ENCODE measurements at regions not wholly inside any gene's neighbourhood (a gene's known extent, or its start where the extent isn't known, plus 50 kb on each side); places are given as distances from the start of the nearest gene placed in this dataset.
"Not testable (repeated sequence)": the region's sequence is repeated elsewhere in the genome, so short reads cannot be mapped to it uniquely, and the experiment has no call there.

DNA sequence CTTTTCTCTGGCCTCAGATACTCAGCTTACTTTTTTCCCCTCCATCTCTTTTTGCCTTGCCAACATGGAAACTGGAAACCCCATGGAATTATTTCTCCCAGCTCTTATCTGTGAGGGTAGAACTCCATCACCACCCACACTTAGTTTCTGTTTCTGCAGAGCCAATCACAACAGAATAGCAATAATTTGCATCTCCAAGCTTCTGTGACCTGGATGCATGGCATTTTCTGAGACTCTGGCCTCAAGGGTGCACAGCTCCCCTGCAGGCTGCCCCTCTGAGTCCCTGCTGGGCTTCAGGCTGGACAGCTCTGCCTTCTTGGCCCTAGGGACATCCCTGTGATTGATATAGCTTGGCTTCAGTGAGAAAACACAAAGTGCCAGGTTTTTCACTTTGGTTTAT, 316.5 kb upstream of the FZD8 start:
- DNase-seq: not testable (repeated sequence)

DNA sequence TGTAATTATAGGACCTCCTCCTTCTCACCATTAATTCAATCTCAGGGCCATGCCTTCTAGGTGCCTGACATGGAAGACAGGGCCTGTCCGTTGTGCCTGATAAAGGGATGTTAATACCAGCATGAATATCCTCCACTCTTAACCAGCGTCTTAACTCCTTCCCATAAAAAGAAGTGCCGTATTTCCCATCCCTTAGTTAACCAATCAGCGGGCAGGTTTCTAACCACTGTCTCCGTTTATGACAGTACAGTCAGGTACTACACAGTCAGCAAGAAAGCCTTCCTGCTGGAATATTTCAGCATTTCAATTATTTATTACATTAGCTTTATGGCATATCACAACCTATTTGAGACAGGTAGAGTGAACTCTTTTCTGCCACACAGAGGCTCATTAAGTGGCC, 308.6 kb upstream of the FZD8 start:
- no peak for DNase-seq

DNA sequence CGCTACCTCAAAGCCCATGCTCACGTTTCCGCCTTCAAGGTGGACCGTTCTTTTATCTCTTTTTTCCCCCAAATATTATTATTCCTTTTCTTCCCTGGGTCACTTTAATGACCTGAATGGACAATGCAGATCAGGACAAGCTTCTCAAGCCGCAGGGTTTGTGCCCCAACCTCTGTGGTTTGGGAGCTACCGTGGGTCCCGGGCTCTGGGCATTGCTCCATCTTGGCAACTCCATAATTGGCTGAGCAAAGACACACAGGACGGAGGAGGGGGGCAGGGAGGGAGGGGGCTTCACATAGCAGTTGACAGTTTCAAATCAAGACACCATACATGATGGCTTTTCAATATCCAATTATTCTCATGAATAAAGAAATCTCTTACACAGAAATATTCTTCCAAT, 308.1 kb upstream of the FZD8 start:
- no peak for DNase-seq

DNA sequence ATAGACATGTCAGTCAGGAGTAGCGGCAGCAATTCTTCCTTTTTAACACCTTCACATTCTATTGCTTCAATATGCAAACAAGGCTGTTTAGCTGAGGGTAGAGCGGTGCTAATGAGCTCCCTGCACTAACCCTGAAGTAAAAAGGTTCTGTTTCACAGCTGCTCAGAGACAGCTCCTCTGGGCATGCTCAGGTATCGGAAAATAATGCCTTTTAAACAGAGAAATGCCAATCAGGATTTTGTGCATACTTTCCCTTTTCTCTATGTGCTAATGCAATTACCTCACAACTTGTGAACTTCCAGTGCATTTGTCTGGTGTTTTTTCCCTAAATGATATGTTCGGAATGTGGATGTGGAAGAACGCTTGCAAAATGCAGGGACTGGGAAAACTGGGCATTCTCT, 307.7 kb upstream of the FZD8 start:
- DNase-seq: no peak

DNA sequence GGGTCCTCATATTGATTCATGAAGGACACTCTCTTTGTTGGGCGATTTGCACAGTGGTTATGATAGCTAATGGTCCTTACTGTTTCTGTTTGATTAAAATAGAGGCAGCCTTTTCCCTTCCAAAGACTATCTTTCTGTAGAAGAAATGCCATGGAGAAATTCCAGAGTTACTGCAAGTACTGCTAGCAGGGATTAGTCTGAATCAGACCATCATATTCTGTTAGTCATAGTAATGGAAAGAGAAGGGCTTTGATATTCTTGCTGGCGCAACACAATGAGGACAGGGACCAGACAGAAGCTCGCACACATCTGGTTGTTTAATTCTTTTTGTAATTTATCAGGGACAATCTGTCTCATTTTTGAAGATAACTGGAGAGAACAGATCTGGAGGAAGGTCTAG, 304.5 kb upstream of the FZD8 start:
- DNase-seq: no peak

DNA sequence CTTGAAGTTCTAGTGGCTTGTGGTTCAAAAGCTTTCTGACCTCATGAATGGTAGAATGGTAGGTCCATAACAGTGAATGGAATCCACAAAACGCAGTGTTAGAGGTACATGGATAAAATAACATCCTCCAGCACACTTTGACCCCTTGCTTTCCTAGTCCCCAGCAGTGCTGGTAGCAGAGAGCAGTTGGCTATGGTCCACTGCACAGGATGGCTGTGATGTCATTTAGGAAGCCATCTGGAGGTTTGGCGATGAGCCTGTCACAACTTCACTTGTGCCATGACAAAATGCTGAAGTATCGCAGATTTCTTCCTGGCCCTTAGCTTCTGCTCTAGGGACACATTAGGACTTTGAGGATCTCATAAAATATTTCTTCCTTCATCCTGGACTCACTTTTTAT, 300.0 kb upstream of the FZD8 start:
- no peak for DNase-seq

DNA sequence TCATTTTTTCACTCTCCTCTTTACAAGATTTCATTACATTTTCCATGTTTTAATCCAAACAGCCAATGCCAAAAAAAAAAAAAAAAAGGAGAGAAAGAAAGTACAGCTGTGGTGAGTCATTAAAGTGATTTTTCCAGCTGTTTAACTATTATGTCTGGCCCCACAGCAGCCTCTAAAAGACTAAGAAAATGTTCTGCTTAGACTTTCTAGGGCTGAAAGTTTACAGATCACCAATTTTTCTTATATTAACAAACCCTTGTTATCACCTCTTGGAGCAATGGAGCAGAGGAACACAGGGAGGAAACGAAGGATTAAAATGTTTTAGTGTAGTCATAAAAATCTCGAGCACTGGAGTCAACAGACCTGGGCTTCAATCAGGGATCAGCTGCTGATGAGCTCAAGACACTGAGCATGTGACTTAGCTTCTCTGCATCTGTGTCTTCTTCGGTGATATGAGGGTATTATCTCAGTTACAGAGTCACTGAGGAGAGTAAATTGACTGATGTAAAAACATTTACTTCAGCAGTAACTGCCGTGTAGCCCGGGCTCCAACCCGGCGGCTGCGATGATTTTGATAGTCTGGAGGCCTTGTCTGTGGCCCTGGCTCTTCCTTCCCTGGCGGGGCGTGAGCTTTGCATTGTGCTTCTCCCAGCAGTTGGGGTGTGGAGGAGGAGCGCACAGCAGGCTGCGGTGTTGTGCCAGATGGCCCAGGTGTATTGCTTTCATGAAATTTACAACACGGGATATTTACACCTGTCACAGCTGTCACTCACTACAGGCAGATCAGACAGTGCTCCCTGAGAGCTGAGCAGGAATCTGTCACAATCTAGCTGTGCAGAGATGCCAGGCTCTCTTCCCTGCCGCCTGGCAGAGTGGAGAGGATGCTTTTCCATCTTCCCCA, 298.3 kb upstream of the FZD8 start:
- DNase-seq: no peak

DNA sequence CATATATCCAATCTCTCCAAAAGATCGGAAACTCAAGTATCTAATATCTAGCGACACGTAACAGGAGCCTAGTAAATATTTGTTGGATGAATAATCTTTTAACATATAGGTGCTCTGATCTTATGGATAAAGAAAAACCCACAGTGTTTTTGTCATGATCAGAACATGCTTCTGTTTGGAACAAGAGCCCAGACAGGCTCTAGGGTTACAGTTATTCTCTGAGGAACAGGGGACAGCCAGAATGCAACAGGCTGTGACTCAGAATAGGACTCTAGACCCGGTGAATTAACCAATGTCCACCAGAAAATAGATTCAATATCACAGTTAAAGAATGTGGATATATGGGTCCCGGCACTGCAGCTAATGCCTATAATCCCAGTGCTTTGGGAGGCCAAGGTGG, 296.1 kb upstream of the FZD8 start:
- no peak for DNase-seq

DNA sequence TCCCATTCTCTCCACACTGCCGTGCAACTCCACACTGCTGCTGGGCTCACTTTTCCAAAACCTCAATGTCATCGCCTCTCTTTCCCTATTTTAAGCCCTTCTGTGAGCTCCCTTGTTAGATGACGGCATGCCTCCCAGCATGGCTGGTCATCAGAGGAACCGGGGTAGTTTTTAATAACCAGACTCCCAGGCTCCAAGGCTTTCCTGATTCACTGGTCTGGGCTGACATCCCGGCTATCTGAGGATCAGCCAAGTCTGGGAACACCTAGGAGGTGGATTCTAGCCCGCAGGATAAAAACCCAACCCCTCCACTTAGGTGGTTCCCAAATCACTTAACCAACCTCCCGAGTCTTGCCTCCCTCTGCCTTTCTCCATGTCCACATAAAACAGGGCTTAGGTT, 295.4 kb upstream of the FZD8 start:
- DNase-seq: no peak

DNA sequence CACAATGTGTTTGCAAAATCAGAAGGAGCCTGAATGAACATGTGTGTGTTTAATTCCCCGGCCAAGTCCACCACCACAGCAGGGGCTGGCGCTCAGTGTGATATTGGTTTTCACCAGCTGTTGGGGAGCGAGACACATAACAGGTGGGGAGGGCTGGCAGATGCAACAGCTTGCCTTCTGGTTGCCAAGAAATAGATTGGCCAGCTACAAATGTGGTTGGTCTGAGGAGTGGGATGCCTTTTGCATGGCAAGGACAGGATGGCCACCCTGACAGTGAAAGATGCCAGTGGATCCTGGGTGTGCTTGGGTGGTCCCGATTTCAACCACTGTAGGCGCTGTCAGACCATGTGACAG, 292.5 kb upstream of the FZD8 start:
- DNase-seq: no peak

DNA sequence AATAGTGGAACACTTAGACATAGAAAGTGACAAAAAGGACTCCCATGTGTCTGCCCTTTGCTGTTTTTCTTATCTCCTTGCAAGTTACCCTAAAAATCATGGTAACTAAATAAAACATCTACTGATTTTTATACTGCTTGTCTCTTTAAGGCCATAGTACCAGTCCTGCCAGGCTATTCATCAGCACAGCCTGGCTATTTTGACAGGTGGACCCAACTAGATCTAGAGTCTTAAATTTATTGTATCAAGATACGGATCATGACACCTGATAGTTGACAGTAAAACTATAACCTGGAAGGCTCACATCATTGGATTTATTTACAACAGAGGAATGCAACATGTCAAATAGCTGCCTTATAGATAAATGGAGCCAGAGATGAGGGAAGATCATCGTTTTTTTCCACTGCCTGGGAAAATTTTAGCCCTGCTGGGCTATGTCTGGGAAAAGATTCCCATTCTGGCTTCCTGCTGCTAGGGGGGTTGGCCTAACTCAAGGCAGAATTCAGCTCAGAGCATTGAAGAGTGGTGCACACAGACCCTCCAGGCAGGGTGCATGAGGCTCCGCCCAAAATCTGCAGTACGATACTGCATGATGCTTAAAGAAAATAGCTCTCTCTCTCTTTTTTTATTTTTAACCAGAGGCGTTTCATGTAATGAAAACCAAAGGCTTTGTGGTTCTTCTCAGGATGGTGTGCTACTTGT, 292.0 kb upstream of the FZD8 start:
- DNase-seq: no peak

DNA sequence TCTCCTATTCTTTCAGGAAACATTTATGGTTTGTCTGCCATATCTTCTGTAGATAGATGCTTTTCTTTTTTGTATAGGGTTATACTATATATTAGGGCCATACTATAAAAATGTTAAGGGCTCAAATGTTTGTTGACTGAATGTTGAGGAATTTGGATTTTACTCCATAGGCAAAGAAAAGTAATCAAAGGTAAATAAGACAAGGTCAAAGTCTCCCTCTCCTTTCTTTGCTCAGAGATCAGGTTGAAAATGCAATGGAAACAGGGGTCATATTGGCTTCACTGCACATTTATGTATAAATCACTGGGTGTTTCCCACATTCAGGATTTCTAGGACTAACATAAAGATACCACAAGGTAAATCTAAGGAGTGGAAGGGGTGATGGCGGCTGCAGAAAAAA, 291.4 kb upstream of the FZD8 start:
- no peak for DNase-seq

DNA sequence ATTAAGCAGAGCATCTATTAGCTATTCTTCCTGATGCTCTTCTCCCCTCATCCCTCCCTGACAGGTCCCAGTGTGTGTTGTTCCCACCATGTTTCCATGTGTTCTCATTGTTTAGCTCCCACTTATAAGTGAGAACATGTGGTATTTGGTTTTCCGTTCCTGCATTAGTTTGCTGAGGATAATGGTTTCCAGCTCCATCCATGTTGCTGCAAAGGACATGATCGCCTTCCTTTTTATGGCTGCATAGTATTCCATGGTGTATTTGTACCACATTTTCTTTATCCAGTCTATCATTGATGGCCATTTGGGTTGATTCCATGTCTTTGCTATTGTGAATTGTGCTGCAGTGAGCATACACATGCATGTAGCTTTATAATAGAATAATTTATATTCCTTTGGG, 287.9 kb upstream of the FZD8 start:
- DNase-seq: not testable (repeated sequence)

DNA sequence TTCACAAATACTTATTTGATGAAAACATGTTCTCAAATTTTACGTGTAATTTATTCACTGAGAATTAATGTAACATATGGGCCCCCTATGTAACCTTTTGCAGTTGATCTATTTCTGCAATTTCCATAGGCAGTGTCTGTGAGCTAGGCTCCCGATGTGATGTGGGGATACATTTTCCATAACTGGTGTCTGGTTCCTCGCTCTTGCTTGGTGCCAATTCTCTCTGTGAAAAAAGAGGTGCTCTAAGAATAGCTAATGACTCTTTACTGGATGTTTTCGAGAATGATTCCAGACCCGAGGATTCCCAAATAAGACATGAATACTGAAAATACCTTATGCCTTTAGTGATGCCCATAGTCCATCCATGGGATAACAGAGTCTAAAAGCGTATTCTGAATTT, 286.7 kb upstream of the FZD8 start:
- no peak for DNase-seq

DNA sequence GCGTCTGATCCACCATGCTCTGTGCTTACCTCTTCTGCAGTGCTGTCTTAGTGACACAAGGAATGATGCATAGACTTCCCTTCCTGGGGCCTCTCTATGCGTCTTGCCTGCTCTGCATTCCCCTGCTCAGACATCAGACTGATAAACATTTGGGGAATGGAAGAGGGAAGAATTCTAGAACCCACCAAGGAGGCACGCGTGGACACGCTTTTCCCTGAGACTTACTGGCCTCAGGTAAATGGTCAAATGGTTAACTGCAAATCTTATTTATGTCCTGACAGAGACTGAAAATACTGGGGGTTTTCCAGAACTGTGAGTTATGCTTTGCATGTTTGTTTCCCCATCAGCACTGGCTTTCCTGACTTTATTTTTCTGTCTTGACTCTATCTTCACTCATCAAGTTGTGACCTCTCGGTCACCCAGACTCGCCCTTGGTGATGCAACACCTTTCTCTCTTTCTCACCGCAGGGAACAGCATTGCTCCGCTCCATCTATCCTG, 285.9 kb upstream of the FZD8 start:
- DNase-seq: no peak

DNA sequence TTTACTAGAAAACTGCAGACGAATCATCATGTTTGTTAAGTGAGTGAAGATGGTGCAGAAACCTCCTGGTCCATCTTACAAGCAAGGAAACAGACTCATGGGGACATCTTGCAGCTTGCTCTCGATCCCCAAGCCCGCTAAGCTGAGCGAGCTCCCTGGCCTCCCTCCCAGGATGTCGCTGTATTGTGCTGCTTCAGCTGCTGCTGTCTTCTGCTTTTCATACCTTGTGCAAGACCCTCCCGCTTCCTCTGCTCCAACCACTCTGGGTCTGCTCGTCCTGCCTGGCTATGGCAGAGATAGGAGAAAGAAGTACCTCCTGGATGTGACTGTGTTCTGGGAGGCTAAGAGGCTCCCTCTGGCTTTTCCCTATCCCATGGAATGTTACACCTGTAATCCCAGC, 285.2 kb upstream of the FZD8 start:
- no peak for DNase-seq

DNA sequence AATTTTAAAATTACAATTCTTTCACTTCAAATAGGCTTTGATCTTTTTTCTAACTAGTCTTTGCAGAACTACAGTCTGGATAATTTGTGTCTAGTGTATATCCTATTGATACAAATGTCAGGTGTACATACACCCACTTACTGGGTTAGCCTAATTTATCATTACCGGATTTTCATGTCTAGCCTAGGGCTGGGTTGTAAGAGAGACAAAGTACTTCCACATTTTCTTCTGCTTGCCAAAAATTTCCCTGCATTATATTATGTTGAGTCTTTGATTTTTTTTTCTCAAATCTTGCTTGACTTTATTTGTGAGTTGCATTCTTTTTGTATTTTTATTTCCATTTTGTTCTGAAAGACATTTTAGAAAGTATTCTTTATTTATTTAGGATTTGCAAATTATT, 284.8 kb upstream of the FZD8 start:
- DNase-seq: no peak

DNA sequence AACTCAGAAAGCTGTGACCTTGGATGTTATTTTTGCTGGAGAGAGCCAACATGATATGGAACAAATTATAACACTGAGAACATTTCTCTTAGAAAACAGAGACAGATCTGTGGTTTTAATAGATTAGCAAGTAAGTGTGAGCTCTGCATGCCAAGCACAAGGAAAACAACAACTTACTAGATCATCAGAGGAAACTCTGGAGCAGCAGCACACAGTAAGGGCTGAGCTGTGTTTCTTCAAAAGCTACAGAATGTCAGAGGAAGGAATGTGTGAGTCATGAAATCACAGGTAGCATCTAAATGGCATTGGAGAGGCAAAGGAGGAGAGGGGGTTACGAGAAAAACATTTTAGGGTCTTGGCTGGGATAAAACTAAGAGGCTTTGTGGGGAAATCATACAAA, 283.4 kb upstream of the FZD8 start:
- DNase-seq: no peak

DNA sequence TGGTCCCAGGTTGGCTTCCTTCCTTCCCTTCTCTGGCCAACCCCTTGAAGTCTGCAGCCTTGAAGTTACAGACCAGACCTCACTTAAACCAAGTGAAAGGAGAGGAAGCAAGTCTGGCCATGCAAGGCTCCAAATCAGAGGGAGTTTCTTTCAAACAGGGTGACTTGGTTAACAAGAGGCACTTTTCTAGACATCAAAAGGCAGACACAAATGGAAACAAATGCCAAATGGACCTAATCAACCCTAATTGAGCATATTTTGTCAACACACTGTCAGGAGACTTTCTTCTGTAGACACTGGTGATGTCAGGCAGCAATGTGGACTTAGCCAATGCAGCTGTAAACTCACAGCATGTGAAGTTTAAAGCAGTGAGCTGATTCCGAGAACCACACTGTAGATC, 282.7 kb upstream of the FZD8 start:
- DNase-seq: no peak

DNA sequence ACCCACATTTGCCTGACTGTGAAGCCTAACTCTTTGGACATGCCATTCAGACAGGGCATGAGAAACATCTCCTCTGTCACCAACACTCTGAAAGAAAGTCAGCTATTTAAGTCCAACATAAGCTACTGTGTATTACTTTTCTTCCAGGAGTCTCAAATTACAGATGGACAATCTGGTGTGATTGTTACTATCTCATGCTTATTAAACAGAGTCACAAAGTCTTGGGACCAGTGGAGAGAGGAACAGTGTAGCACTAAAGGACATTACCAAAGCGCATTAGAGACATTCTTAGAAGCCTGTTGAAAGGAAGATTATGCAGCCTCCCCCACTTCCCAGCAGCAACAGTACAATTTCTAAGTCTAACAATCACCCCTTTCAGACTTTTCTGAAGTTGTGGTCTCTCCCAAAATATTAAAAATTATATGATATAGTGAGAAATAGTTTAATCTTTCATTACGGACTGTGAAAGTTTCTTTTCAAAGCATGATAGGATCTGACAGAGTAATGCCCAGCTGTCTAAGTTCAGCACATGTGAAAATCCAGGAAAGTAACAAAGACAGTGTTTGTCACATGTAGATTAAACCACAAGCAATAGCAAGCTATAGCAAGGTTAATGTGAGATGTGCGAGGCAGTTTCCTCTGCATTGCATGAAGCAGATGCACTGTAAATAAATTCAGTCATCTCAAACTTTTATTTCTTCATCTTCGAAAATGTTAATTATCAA, 280.9 kb upstream of the FZD8 start:
- no peak for DNase-seq

DNA sequence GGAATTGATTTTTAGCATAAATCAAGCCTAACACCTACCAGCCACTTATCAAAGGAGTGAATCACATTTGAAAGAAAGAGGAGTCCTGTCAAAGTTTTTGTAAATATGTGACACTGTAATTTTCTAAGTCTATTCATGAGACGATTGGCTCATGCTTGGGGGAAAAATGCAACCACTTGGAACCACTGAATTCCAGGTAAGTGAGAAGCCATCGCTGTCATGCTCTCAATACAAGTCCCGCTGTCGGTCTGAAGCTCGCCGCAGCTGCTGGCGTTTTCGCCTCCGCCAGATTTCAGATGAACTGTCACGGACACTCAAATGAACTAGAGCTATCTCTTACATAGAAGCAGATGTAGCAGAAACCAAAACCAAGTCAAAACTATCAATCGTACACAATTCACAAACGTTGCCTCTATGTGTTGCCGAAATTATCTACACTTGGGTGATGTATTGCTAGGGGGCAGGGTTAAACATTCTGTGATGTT, 279.8 kb upstream of the FZD8 start:
- DNase-seq: no peak

DNA sequence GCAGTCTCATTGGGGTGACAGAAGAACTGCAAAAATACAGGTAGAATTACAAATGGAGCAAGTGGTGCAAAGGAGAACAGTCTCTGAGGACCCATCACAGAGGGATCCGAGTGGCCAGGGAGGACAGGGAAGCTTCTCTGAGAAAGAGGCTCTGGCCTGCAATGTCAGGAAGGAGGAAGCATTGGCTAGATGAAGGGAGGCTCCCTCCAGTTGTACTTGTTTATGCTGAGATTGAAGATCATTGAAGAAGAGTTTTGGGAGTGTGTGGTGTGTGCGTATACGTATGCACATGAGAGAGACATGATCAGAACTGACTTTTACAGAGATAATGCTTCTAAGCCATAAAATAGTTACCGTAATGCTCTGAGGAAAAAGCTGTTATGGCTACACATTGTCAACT, 274.7 kb upstream of the FZD8 start:
- peak in 1 of 4 experiments; percentile 27 for DNase-seq

DNA sequence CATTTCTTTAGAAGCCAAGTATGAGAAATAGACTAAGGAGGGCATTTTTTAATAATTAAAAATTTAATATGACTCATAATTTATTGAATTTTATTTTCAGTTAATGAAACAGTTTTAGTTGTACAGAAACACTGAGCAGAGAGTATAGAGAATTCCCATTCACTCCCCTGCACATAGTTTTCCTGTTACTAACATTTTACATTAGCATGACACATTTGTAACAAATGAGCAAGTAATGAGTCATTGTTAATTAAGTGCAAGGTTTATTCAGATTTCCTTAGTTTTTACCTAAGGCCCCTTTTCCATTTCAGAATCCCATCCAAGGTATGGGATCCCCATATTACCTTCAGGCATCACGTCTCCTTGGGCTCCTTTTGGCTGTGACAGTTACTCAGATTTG, 271.5 kb upstream of the FZD8 start:
- DNase-seq: no peak
